ENCODE measurements at regions not wholly inside any gene's neighbourhood (a gene's known extent, or its start where the extent isn't known, plus 50 kb on each side); places are given as distances from the start of the nearest gene placed in this dataset.

GRCh38 chr18:40326985-40327384, 1628.0 kb upstream of the PIK3C3 start:
- TF ChIP-seq POLR2A (IDR thresholded peaks at IDR 0.05), result no peak
- TF ChIP-seq, protein P1, sequence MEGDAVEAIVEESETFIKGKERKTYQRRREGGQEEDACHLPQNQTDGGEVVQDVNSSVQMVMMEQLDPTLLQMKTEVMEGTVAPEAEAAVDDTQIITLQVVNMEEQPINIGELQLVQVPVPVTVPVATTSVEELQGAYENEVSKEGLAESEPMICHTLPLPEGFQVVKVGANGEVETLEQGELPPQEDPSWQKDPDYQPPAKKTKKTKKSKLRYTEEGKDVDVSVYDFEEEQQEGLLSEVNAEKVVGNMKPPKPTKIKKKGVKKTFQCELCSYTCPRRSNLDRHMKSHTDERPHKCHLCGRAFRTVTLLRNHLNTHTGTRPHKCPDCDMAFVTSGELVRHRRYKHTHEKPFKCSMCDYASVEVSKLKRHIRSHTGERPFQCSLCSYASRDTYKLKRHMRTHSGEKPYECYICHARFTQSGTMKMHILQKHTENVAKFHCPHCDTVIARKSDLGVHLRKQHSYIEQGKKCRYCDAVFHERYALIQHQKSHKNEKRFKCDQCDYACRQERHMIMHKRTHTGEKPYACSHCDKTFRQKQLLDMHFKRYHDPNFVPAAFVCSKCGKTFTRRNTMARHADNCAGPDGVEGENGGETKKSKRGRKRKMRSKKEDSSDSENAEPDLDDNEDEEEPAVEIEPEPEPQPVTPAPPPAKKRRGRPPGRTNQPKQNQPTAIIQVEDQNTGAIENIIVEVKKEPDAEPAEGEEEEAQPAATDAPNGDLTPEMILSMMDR (IDR thresholded peaks at IDR 0.05 in 8 of 11, conservative IDR thresholded peaks at IDR 0.05 in 3 of 11), result no peak
